DOHH2 (cell line): ENCODE measurements at regions not wholly inside any gene's neighbourhood (a gene's known extent, or its start where the extent isn't known, plus 50 kb on each side); places are given as distances from the start of the nearest gene placed in this dataset.
"Not testable (repeated sequence)": the region's sequence is repeated elsewhere in the genome, so short reads cannot be mapped to it uniquely, and the experiment has no call there.

Experiments used
- CTCF ChIP-seq: fragments of 200-600 bp; sonication (generic); IDR thresholded peaks from one replicate; pipeline ENCODE4 v1.5.1; 2014; ENCODE audit warnings: antibody characterized with exemption, mild to moderate bottlenecking, low read depth, low read length; ENCODE audit not compliant: poor library complexity, severe bottlenecking
- EZH2phosphoT487 ChIP-seq: fragments of 200-600 bp; sonication (generic); IDR thresholded peaks from 2 replicates; pipeline ENCODE4 v1.6.1; 2017; ENCODE audit warnings: borderline replicate concordance, mild to moderate bottlenecking, antibody characterized with exemption, low read length, moderate library complexity, mixed read lengths

GRCh38 chr15:24505216-24505615 is 170.4 kb upstream of the NPAP1 start:
- TF ChIP-seq CTCF, EZH2phosphoT487: not testable (repeated sequence)
